ENCODE measurements at regions not wholly inside any gene's neighbourhood (a gene's known extent, or its start where the extent isn't known, plus 50 kb on each side); places are given as distances from the start of the nearest gene placed in this dataset.

DNA sequence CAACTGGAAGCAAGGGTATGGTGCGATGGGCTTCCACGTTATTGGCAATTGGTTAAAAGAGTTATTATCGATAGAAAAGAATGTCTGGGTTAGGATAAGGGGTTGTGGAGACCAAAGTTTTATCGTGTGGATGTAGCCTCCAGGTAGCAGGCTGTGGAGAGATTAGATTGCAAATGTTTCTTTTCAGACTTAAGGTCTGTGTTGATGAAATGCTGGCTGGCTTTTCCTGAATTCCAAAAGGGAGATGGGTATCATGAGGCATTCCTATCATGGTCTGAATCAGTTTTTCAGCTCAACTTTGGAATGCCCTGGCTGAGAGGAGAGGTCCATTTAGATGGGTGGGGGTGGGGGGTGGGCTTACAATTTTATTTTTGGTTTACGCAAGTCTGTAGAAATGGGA lies 395.0 kb upstream of the RBFOX1 start:
- TF ChIP-seq POLR2A (IDR thresholded peaks at IDR 0.05) (no peak), POLR2AphosphoS5 (IDR thresholded peaks at IDR 0.05) (no peak), EP300 (IDR thresholded peaks at IDR 0.05; ENCODE audit: low read depth) (no peak)
- TF ChIP-seq, protein P1, sequence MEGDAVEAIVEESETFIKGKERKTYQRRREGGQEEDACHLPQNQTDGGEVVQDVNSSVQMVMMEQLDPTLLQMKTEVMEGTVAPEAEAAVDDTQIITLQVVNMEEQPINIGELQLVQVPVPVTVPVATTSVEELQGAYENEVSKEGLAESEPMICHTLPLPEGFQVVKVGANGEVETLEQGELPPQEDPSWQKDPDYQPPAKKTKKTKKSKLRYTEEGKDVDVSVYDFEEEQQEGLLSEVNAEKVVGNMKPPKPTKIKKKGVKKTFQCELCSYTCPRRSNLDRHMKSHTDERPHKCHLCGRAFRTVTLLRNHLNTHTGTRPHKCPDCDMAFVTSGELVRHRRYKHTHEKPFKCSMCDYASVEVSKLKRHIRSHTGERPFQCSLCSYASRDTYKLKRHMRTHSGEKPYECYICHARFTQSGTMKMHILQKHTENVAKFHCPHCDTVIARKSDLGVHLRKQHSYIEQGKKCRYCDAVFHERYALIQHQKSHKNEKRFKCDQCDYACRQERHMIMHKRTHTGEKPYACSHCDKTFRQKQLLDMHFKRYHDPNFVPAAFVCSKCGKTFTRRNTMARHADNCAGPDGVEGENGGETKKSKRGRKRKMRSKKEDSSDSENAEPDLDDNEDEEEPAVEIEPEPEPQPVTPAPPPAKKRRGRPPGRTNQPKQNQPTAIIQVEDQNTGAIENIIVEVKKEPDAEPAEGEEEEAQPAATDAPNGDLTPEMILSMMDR (IDR thresholded peaks at IDR 0.05) = no peak

Data from transverse colon (tissue), 4 donors.